Neutrophil (primary cell): ENCODE measurements at regions not wholly inside any gene's neighbourhood (a gene's known extent, or its start where the extent isn't known, plus 50 kb on each side); places are given as distances from the start of the nearest gene placed in this dataset.
"Not testable (repeated sequence)": the region's sequence is repeated elsewhere in the genome, so short reads cannot be mapped to it uniquely, and the experiment has no call there.

ENCODE experiments used
- H3K27ac ChIP-seq: fragments of 200-600 bp; sonication (generic); 2 replicates; pipeline ENCODE4 v1.5.1; 2016; ENCODE audit warnings: mild to moderate bottlenecking, moderate library complexity
- H3K27me3 ChIP-seq: fragments of 200-600 bp; sonication (generic); 2 replicates; pipeline ENCODE4 v1.6.0; 2016; ENCODE audit warnings: mild to moderate bottlenecking
- H3K36me3 ChIP-seq: fragments of 200-600 bp; sonication (generic); 2 replicates; pipeline ENCODE4 v1.5.1; 2017
- H3K4me1 ChIP-seq, 2 experiments: fragments of 200-600 bp in 1 of 2; sonication (generic) in 1 of 2; 1 replicate in 1 of 2; 2 replicates in 1 of 2; pipeline versions ENCODE4 v1.5.1 to v1.6.1; 2013 to 2016; ENCODE audit warnings: low read depth in 1 of 2, low read length in 1 of 2, mild to moderate bottlenecking in 1 of 2, moderate library complexity in 1 of 2; ENCODE audit not compliant: control insufficient read depth in 1 of 2, insufficient read depth in 1 of 2
- H3K4me3 ChIP-seq, 2 experiments: fragments of 200-600 bp in 1 of 2; sonication (generic) in 1 of 2; 1 replicate in 1 of 2; 2 replicates in 1 of 2; pipeline ENCODE4 v1.5.1; 2013 to 2016; ENCODE audit warnings: low read depth in 1 of 2, low read length in 1 of 2, mild to moderate bottlenecking in 1 of 2, moderate library complexity in 1 of 2
- H3K9me3 ChIP-seq: fragments of 200-600 bp; sonication (generic); 2 replicates; pipeline ENCODE4 v1.5.1; 2016
- TF ChIP-seq, protein P1 (sequence below): fragments of 200-600 bp; sonication (generic); IDR thresholded peaks from 2 replicates; pipeline ENCODE4 v1.5.1; 2016; ENCODE audit warnings: antibody characterized with exemption

DNA sequence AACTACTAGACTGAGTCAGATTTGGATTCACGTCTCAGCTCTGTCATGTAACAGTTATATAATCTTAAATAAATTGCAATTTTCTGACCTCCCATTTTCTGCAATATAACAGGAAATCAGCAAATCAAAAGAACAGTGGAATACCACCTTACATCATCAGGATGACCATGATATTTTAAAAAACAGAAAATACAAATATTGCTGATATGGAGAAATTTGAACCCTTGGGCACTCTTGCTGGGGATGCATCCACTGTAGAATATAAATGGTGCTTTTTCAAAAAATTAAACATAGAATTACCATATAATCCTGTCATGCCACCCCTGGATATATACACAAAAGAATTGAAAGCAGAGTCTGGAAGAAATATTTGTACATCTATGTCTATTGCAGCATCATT, 982.5 kb downstream of the TBL1XR1 start:
- Histone ChIP-seq H3K27ac (no peak overlapping the region), H3K36me3 (no peaks in the 10 kb centered on the region), H3K4me3 (no peak overlapping the region), H3K9me3 (no peaks in the 10 kb centered on the region), H3K4me1 (no peaks in the 10 kb centered on the region), H3K27me3 (no peaks in the 10 kb centered on the region)
- TF ChIP-seq, protein P1, sequence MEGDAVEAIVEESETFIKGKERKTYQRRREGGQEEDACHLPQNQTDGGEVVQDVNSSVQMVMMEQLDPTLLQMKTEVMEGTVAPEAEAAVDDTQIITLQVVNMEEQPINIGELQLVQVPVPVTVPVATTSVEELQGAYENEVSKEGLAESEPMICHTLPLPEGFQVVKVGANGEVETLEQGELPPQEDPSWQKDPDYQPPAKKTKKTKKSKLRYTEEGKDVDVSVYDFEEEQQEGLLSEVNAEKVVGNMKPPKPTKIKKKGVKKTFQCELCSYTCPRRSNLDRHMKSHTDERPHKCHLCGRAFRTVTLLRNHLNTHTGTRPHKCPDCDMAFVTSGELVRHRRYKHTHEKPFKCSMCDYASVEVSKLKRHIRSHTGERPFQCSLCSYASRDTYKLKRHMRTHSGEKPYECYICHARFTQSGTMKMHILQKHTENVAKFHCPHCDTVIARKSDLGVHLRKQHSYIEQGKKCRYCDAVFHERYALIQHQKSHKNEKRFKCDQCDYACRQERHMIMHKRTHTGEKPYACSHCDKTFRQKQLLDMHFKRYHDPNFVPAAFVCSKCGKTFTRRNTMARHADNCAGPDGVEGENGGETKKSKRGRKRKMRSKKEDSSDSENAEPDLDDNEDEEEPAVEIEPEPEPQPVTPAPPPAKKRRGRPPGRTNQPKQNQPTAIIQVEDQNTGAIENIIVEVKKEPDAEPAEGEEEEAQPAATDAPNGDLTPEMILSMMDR: no peak

DNA sequence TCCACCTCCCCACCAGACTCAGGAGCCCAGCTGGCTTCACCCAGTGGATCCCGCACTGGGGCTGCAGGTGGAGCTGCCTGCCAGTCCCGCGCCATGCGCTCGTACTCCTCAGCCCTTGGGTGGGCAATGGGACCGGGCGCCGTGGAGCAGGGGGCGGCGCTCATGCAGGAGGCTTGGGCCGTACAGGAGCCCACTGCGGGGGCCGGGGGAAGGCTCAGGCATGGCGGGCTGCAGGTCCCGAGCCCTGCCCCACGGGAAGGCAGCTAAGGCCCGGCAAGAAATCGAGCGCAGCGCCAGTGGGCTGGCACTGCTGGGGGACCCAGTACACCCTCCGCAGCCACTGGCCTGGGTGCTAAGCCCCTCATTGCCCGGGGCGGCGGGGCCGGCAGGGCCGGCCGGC, 984.0 kb downstream of the TBL1XR1 start:
- H3K27ac ChIP-seq, H3K27me3 ChIP-seq, H3K36me3 ChIP-seq, H3K4me3 ChIP-seq, H3K4me1 ChIP-seq, H3K9me3 ChIP-seq: not testable (repeated sequence)

DNA sequence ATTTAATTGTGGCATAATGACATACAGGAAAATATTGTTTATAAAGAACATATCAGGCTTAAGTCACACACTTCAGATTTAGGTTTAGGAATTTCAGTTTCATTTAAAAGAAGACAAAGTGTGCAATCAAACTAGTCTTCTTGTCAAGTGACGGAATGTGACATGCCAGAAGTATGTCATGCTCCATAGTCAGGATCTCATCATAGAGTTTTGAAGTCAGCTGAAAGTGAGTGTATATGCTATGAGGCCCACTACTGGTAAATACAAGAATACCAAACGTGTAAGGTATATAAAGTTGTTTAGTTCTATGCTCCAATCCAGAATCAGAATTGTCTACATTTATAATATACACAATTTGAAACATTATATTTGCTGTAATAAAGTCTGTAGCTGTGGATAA, 988.4 kb downstream of the TBL1XR1 start:
- Histone ChIP-seq H3K4me1 (no peaks in the 10 kb centered on the region), H3K27ac (no peak overlapping the region), H3K4me3 (no peak overlapping the region), H3K9me3 (no peaks in the 10 kb centered on the region), H3K36me3 (no peaks in the 10 kb centered on the region), H3K27me3 (no peaks in the 10 kb centered on the region)
- TF ChIP-seq, protein P1: no peak

DNA sequence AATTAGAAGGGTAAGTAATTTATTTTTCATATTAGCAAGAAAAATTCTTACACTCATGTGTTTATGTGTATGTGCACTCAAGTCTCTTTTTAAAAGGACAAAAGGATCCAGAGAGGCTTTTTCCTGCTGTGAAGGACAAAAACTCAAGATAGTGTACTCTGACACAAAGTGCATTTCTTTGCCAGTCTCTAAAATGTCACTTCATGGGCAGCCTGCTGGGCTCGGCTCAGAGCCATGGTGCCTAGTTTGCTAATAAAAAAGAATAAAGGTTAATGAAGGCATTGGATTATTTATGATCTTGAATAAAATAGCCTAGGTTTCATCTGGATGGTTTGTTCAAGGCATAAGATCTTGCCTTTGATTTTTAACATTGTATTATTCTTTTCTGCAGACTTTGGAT, 989.0 kb downstream of the TBL1XR1 start:
- H3K9me3 ChIP-seq: no peaks in the 10 kb centered on the region
- H3K27ac ChIP-seq: no peak overlapping the region

DNA sequence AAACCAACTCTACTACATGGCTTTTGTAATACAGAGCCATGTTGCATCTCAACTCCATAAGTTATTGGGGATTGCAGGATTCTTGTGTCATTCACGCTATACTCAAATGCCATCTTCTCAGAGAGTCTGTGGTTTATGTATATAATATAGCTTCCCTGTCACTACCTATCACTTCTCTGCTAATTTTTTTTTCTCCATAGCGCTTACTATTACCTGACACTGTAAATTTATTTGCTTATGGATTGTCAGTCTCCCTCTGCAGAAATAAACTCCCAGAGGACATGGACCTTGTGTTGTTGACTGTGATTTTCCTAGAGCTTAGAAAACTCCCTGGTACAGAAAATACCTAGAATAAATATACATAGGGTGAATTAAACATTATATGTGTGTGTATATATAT, 990.5 kb downstream of the TBL1XR1 start:
- no peaks in the 10 kb centered on the region for H3K36me3 ChIP-seq
- H3K9me3 ChIP-seq: no peaks in the 10 kb centered on the region
- no peak overlapping the region for H3K27ac ChIP-seq
- H3K27me3 ChIP-seq: no peaks in the 10 kb centered on the region
- TF ChIP-seq, protein P1: no peak
- no peaks in the 10 kb centered on the region for H3K4me1 ChIP-seq
- H3K4me3 ChIP-seq: no peak overlapping the region

More for the DNA sequence above, 989.0 kb downstream of the TBL1XR1 start:
- Histone ChIP-seq H3K36me3 (no peaks in the 10 kb centered on the region), H3K27me3 (no peaks in the 10 kb centered on the region), H3K4me1 (no peaks in the 10 kb centered on the region), H3K4me3 (no peak overlapping the region)
- TF ChIP-seq, protein P1: no peak

DNA sequence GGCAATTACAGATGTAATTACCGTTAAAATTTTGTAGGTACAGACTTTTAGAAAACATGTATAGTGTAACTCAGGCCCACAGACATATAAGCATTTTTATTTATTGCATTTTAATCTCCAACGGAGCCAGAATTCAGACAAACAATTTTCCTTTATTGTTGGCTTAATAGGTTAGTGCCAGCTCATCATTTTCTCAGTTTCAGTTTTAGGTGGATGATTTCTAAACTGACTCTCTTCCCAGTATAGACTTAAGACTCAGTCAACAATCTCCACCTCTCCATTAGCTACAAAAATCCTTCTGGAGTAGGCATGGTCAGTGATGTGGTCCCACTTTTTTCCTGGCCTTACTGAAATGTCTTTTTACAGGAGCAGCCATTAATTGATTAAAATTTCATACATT, 994.6 kb downstream of the TBL1XR1 start:
- Histone ChIP-seq H3K9me3 (peaks cover under 1% of the 10 kb centered on the region), H3K4me3 (no peak overlapping the region), H3K27ac (no peak overlapping the region), H3K36me3 (no peaks in the 10 kb centered on the region), H3K4me1 (no peaks in the 10 kb centered on the region), H3K27me3 (no peaks in the 10 kb centered on the region)
- TF ChIP-seq, protein P1: no peak
